ENCODE measurements at regions not wholly inside any gene's neighbourhood (a gene's known extent, or its start where the extent isn't known, plus 50 kb on each side); places are given as distances from the start of the nearest gene placed in this dataset.

- no peaks in the 10 kb centered on the region for H4K20me1 ChIP-seq (ENCODE audit: insufficient read depth, low read length)
- no peak overlapping the region for H3K4me2 ChIP-seq (ENCODE audit: low read depth, low read length)
- peak; percentile 40 for TF ChIP-seq CTCF (IDR thresholded peaks at IDR 0.05; ENCODE audit: low read length)
- TF ChIP-seq EZH2 (optimal IDR thresholded peaks at IDR 0.05; ENCODE audit: low read depth, low read length): no peak
- no peaks in the 10 kb centered on the region for H3F3A ChIP-seq (ENCODE audit: insufficient read depth, low read length)
- DNase-seq: no peak
- H2AFZ ChIP-seq (ENCODE audit: low read length): no peak overlapping the region
- H3K9ac ChIP-seq (ENCODE audit: low read length): no peak overlapping the region
- no peak overlapping the region for H3K27ac ChIP-seq (ENCODE audit: low read length)
- H3K9me2 ChIP-seq (replicated peaks; ENCODE audit: insufficient read depth, low read length): no peaks in the 10 kb centered on the region
- no peak overlapping the region for H3K4me3 ChIP-seq (ENCODE audit: low read length)
- H3K4me1 ChIP-seq (ENCODE audit: low read length): no peaks in the 10 kb centered on the region
- no peaks in the 10 kb centered on the region for H3K27me3 ChIP-seq (replicated peaks; ENCODE audit: insufficient read depth, low read length)
- H3K79me2 ChIP-seq (ENCODE audit: low read length): no peaks in the 10 kb centered on the region
- no peaks in the 10 kb centered on the region for H3K36me3 ChIP-seq (replicated peaks; ENCODE audit: insufficient read depth, low read length)
- H3K9me3 ChIP-seq (replicated peaks; ENCODE audit: insufficient read depth, low read length): no peaks in the 10 kb centered on the region
Measured at GRCh38 chr4:111630705-111631104, 514.5 kb upstream of the FAM241A start.

- H4K20me1 ChIP-seq (ENCODE audit: insufficient read depth, low read length): no peaks in the 10 kb centered on the region
- no peaks in the 10 kb centered on the region for H3K79me2 ChIP-seq (ENCODE audit: low read length)
- H3K36me3 ChIP-seq (replicated peaks; ENCODE audit: insufficient read depth, low read length): no peaks in the 10 kb centered on the region
- no peak overlapping the region for H3K9ac ChIP-seq (ENCODE audit: low read length)
- H3K4me2 ChIP-seq (ENCODE audit: low read depth, low read length): no peak overlapping the region
- H3K9me3 ChIP-seq (replicated peaks; ENCODE audit: insufficient read depth, low read length): no peaks in the 10 kb centered on the region
- no peaks in the 10 kb centered on the region for H3K9me2 ChIP-seq (replicated peaks; ENCODE audit: insufficient read depth, low read length)
- H2AFZ ChIP-seq (ENCODE audit: low read length): no peak overlapping the region
- no peaks in the 10 kb centered on the region for H3F3A ChIP-seq (ENCODE audit: insufficient read depth, low read length)
- H3K27me3 ChIP-seq (replicated peaks; ENCODE audit: insufficient read depth, low read length): no peaks in the 10 kb centered on the region
- H3K4me1 ChIP-seq (ENCODE audit: low read length): no peaks in the 10 kb centered on the region
- no peak overlapping the region for H3K4me3 ChIP-seq (ENCODE audit: low read length)
- peak; percentile 27 for DNase-seq
- no peak overlapping the region for H3K27ac ChIP-seq (ENCODE audit: low read length)
- TF ChIP-seq EZH2 (optimal IDR thresholded peaks at IDR 0.05; ENCODE audit: low read depth, low read length): no peak
- no peak for TF ChIP-seq EZH2phosphoT487 (IDR thresholded peaks at IDR 0.05; ENCODE audit: low read length)
- peak; percentile 49 for TF ChIP-seq CTCF (IDR thresholded peaks at IDR 0.05; ENCODE audit: low read length)
Measured at GRCh38 chr4:111631215-111631999, 513.8 kb upstream of the FAM241A start.

- Histone ChIP-seq H4K20me1 (ENCODE audit: insufficient read depth, low read length) (no peaks in the 10 kb centered on the region), H3K4me1 (ENCODE audit: low read length) (no peaks in the 10 kb centered on the region), H3K27ac (ENCODE audit: low read length) (no peak overlapping the region), H3K9me2 (replicated peaks; ENCODE audit: insufficient read depth, low read length) (no peaks in the 10 kb centered on the region), H2AFZ (ENCODE audit: low read length) (no peak overlapping the region), H3F3A (ENCODE audit: insufficient read depth, low read length) (no peaks in the 10 kb centered on the region), H3K9me3 (replicated peaks; ENCODE audit: insufficient read depth, low read length) (no peaks in the 10 kb centered on the region), H3K36me3 (replicated peaks; ENCODE audit: insufficient read depth, low read length) (no peaks in the 10 kb centered on the region), H3K4me3 (ENCODE audit: low read length) (no peak overlapping the region), H3K9ac (ENCODE audit: low read length) (no peak overlapping the region), H3K27me3 (replicated peaks; ENCODE audit: insufficient read depth, low read length) (no peaks in the 10 kb centered on the region), H3K79me2 (ENCODE audit: low read length) (no peaks in the 10 kb centered on the region), H3K4me2 (ENCODE audit: low read depth, low read length) (no peak overlapping the region)
- TF ChIP-seq CTCF (IDR thresholded peaks at IDR 0.05; ENCODE audit: low read length): no peak
- no peak for DNase-seq
Measured at GRCh38 chr4:111632641-111633151, 512.6 kb upstream of the FAM241A start.

All from MM.1S (cell line).